ENCODE measurements at regions not wholly inside any gene's neighbourhood (a gene's known extent, or its start where the extent isn't known, plus 50 kb on each side); places are given as distances from the start of the nearest gene placed in this dataset.
"Not testable (repeated sequence)": the region's sequence is repeated elsewhere in the genome, so short reads cannot be mapped to it uniquely, and the experiment has no call there.

DNA sequence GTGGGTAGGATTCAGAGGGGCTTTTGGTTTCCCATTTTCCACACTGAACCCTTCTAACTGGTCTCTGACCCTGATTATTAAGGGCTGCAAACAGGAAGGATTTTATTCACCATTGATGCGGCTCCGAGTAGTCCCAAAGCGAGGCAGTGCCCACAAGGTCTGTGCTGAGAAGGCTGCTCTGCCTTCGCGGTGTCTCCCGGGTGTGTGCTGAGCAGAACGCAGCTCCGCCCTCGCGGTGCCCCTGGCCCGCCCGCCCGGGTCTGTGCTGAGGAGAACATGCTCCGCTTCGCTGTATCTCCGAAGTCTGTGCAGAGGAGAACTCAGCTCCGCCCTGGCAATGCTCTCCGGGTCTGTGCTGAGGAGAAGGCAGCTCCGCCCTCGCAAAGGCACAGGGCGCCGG is 530.7 kb downstream of the FOXD4L4 start:
- H3K27ac Mint-ChIP-seq, H3K4me3 Mint-ChIP-seq, H3K36me3 Mint-ChIP-seq, H3K9me3 Mint-ChIP-seq, H3K4me1 Mint-ChIP-seq, H3K27me3 Mint-ChIP-seq: not testable (repeated sequence)

DNA sequence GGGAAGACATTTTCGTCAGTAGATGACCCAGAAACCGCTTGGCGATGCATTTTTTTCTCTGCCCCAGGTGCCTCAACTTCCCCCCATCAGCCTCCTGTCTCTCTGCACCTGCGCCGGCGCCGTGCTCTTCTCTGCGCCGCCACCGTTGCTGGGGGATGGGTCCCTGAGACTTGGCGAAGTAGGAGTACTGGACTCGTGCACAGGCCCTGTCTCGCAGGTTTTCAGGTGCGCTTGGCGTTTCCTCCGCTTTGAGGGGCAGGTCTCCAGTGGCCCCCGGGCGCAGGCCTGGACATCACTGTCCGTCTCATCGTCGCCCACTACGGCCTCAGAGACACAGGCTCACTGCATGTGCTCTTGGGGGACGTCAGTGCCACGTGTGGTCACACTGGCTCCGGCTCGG is 532.1 kb downstream of the FOXD4L4 start:
- H3K9me3 Mint-ChIP-seq: not testable (repeated sequence)

DNA sequence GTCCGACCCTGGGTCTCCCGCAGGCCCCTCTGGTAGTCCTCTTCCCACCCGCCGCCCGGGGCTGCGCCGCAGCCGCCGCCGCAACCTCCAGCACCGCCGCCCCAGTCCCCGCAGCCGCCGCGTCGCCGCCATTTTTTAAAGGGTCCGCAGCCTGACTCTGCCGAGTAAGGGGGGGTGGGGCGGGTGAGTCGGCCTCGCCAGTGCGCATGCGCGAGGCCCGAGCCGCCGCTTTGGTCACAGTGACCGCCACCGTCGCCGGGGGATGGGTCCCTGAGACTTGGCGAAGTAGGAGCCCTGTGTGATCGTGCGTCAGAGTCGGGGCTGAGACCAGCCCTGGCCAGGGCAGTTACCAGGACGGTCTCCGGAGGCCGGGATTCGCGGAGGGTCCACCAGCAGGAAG is 532.8 kb downstream of the FOXD4L4 start:
- not testable (repeated sequence) for H3K9me3 Mint-ChIP-seq, H3K36me3 Mint-ChIP-seq, H3K4me1 Mint-ChIP-seq, H3K27me3 Mint-ChIP-seq
- peak overlapping the region; percentile 87 for H3K4me3 Mint-ChIP-seq
- H3K27ac Mint-ChIP-seq: peak overlapping the region; percentile 79

More for the DNA sequence above, 532.1 kb downstream of the FOXD4L4 start:
- H3K4me3 Mint-ChIP-seq, H3K4me1 Mint-ChIP-seq, H3K27ac Mint-ChIP-seq, H3K27me3 Mint-ChIP-seq, H3K36me3 Mint-ChIP-seq: not testable (repeated sequence)

DNA sequence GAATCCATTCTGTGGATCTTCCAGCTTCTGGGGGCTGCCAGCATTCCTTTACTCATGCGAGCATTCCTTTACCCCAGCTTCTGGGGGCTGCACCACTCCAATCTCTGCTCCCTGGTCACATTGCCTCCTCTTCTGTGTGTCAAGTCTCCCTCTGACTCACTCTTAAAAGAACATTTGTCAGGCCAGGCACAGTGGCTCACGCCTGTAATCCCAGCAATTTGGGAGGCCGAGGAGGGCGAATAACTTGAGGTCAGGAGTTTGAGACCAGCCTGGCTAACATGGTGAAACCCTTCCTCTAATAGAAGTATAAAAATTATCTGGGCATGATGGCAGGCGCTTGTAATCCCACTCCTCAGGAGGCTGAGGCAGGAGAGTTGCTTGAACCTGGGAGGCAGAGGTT is 541.9 kb downstream of the FOXD4L4 start:
- H3K9me3 Mint-ChIP-seq, H3K27me3 Mint-ChIP-seq, H3K27ac Mint-ChIP-seq, H3K4me3 Mint-ChIP-seq, H3K4me1 Mint-ChIP-seq, H3K36me3 Mint-ChIP-seq: not testable (repeated sequence)
